SW480 (cell line): ENCODE measurements at regions not wholly inside any gene's neighbourhood (a gene's known extent, or its start where the extent isn't known, plus 50 kb on each side); places are given as distances from the start of the nearest gene placed in this dataset.

Source experiments
- DNase-seq: peaks from one replicate; pipeline ENCODE4 v3.0.0-alpha.2; 2016; ENCODE audit warnings: low spot score

- no peak for DNase-seq
Measured at GRCh38 chr16:51321251-51321650, 170.2 kb upstream of the SALL1 start.

DNA sequence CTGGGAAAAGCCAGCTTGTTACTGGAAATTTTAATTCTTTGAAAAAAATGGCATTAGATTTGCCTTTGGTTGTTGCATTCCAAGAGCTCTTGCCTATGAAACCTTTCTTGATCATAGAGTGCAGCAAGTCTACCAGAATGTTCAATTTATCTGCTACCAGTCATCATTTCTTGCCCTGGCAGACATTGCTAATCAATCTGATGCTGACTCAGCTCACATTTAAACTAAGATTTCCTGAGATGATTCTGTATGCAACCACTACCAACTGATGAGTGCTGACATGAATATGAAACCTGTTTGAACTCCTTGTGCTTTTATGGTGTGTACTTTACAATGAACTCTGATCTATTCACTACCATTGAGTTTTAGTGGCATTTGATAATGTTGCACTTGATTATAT, 166.5 kb upstream of the SALL1 start:
- no peak for DNase-seq

GRCh38 chr16:51313198-51313597, 162.1 kb upstream of the SALL1 start:
- DNase-seq = no peak

- DNase-seq = no peak
Measured at GRCh38 chr16:51312363-51313150, 161.5 kb upstream of the SALL1 start.

- DNase-seq = no peak
Measured at GRCh38 chr16:51310159-51310558, 159.1 kb upstream of the SALL1 start.

DNA sequence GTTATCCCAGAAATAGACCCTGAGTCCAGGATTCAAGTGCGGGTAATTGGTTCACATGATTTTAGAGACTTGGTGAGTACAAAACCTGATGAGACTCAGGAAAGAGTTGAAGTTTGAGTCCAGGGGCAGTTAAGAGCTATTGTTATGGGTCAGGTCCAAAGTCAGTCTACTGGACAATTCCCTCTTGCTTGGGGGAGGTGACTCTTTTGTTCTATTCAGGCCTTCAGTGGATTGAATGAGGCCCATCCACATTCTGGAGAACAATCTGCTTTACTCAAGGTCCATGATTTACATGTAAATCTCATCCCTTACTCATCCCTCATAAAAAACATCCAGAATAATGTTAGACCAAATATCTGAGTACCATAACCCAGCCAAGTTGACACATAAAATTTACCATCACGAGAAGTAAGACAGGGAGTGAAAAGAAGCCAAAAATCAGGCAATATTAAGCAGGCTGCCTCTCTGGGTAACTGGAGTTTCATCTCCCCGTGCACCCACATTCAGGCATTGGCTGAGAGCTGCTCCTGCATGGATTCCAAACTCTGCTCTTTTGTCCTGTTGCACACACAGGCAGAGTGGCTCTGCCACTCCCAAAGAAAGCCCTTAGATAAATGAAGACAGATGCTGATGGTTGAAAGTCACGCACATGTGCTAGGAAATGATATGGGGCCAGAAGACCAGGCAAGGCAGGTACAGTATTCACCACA, 156.0 kb upstream of the SALL1 start:
- DNase-seq = no peak

GRCh38 chr16:51306116-51306515, 155.0 kb upstream of the SALL1 start:
- DNase-seq = no peak

DNA sequence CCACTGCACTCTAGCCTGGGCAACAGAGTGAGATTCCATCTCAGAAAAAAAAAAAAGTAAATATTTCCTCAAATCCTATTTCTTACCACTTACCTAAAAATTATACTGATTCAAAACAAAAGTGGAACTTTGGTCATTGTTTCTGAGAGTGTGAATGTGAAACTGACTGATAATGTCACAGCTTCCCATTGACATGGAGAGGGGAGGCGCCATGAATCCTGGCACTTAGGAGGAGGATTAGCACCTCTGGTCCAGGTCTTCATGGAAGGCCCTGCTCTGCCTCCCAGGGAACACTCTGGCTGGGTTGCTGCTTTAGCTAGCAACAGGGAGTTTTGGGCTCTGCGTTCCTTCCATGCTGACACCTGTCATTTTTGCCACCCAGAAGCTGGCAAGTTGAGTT, 154.3 kb upstream of the SALL1 start:
- no peak for DNase-seq

- no peak for DNase-seq
Measured at GRCh38 chr16:51302042-51302441, 151.0 kb upstream of the SALL1 start.

- no peak for DNase-seq
Measured at GRCh38 chr16:51298800-51299199, 147.7 kb upstream of the SALL1 start.

DNA sequence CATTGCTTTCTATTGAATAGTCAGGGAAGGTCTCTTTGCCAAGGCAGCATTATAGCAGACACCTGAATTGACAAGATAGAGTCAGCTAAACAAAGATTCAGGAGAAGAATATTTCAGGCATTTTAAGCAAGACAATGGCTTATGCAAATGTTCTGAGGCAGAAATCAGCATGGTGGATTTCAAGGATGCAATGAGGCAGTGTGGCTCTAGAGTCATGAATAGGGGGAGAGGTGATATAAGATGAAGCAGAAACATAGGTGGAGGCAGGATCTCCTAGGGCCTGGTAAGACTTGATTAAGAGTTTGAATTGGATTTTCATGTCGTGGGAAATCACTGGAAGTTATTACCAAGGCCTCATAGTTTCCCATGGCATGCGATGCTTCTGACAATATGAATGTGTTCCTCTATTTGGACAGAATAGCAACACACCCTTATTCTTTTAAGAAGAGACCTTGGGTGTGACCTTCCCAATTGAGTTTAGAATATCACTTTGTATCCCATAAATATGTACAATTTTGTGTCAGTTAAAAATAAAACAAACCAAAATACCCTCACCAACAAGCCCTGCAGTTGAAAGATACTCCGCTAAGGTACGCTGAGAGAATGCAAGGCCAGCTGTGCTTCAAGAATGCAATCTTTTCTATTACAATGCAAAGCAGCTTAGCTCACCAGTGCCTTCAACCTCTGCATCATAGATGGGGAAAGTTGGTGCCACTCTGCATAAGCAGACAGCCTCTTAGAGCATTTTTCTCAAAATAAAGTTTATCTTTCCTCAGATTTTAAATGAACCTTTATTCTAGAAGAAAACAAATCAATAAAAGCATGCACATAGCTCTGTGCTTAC, 139.6 kb upstream of the SALL1 start:
- no peak for DNase-seq

- no peak for DNase-seq
Measured at GRCh38 chr16:51289336-51289735, 138.3 kb upstream of the SALL1 start.

DNA sequence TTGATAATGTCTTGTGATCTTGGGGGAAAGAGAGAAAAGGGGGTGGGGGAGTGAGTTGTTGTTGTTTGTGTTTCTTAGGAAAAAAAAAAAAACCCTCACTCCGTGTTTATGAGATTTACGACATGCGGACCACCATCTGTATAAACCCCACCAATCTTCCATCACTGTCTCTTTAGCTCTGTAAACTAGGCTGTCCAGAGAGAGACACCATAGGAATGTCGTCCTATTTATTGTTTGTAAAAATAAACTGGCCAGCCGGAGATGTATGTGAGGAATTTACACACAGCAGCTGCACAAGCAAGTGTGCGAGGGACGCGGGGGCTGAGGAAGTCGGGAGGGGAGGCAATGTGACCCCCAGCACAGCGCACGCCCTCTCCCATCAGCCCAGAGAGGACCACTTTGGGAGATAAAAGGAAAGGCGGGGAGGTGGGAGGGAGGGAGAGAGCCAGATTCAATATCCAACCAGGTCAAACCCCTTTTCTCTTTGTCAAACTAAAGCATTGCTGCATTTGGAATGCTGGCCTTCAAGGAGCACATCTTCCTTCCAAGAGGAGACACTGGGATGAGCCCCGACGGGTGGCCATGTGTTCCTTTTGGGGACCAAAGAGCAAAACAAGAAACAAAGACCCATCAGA, 136.2 kb upstream of the SALL1 start:
- DNase-seq = no peak

DNA sequence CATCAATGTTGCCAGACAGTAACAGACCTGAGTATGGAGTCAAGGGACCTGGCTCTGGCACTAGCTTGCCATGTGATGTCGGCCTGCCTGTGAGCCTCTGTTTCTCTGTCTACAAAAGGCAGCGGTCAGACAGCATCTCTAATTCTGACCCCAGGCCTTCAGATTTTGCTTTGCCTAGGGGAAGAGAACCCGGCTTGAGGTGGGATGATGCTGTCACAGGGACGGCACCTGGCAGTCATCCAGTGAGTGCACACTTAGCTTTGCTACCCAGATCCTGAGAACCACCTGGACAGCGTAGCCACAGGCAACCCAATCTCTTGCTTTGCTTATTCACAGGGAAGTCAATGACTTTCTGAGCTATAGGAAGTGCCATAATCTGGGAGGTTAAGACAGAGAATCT, 135.2 kb upstream of the SALL1 start:
- no peak for DNase-seq

DNA sequence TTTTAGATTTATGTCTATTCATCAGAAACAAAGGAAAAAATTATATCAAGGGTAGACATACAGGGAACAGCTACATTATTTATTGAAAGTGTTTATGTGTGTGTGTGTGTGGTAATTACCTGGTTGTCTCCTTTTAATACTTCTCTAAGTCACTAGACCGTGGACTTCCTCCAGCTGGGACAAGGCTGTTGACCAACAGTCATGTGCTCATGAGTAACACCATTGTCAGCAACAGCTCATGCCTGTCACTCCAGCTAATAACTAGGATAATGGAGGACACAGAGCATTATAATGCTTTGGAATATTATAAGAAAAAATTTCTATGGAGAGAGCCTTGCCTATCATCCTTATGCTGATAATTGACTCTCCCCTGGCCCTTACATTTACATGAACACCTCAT, 125.3 kb upstream of the SALL1 start:
- DNase-seq = peak; percentile 22

GRCh38 chr16:51272420-51272819, 121.3 kb upstream of the SALL1 start:
- no peak for DNase-seq

DNA sequence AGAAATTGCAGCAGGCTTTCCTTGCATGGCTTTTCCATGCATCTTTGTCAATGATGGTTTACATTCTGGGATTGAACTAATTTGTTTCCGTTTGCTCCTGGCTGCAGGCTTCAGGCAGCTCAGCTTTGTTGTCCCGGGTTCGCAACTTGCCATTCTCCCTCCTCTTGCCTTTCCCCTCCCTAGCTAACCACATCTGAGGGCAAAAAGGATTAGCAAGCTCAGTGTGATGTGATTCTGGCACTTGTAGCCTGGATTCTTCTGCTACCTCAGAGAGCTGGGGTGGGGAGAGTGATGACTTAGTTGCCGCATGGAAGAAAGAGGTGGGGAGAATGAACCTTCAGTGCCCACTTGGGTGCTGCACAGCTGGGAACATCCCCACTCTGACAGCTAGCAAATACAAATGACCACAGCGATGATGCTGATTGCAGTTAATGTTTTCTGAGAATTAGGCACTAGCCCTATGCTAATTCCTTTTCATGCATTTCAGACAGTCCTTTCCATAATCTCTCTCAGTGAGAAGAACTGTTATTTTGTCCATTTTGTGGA, 120.2 kb upstream of the SALL1 start:
- DNase-seq = peak; percentile 86

DNA sequence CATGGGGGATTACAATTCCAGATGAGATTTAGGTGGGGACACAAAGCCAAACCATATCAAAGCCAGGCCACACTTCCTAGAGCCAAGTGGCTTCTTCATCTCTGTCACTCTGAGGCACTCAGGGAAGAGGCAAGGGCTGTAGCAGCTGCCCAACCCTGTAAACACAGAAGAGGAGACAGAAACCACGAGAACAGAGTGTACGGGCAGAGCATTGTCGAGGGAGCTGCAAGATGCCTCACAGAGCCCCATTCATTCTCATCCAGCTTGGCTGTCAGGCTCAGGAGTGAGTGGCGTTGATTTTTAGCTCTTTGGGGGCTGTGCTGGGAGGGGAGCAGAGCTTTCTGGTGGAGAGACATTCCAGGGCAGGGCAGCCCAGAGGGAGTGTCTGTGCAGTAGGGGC, 117.2 kb upstream of the SALL1 start:
- no peak for DNase-seq

DNA sequence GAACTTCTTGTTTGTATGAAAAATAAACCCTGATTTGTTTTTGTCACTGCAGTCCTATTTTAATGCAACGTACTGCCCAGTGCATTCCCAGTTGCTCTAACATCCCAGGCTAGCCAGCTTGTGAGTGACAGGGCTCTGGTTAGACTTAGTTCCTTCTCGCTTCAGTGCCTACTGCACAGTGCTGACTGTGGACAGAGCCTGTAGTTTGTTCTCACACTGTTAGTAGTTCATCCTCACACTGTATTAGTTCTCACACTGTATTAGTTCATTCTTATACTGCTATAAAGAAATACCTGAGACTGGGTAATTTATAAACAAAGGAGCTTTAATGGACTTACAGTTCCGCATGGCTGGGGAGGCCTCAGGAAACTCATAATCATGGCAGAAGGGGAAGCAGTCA, 116.6 kb upstream of the SALL1 start:
- no peak for DNase-seq

GRCh38 chr16:51262428-51262827, 111.4 kb upstream of the SALL1 start:
- no peak for DNase-seq

DNA sequence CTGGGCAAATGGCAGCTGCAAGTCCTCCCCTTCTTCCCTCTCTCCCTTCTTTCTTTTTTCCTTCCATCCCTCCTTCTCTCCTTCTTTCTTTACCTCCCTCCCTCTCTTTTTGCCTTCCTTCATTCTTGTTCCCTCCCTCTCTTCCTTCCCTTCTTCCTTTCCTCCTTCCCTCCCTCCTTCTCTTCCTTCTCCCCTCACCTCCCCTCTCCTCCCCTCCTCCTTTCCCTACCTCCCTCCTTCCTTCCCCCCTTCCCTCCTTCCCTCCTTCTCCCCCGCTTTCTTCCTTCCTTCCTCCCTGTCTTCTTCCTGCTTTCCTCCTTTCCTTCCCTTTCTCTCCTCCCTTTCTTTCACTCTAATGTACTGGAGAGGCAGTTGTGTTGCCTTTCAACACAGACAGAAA, 110.8 kb upstream of the SALL1 start:
- no peak for DNase-seq

GRCh38 chr16:51255349-51255972, 104.4 kb upstream of the SALL1 start:
- no peak for DNase-seq
